ENCODE measurements at regions not wholly inside any gene's neighbourhood (a gene's known extent, or its start where the extent isn't known, plus 50 kb on each side); places are given as distances from the start of the nearest gene placed in this dataset.
A peak's percentile ranks its signal among the peaks of the same experiment; 100 is the strongest.
"Not testable (repeated sequence)": the region's sequence is repeated elsewhere in the genome, so short reads cannot be mapped to it uniquely, and the experiment has no call there.

DNA sequence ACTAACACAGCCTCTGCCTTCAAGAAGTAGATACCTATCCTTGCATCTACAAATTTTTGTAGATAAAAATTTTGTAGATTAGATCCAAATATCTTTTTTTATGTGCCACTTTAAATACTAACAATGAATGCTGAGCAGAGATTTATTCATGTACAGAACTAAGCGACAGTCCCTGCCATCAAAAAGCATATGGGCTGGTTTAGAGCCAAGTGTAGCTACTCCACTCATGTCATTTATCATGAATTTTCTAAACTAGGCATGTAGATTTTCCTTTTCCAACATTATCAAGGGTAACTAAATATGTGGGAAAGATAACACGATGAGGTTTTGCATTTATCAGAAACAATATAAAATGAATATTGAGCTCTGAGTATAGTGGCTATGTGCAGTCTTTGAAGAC, 857.5 kb downstream of the XPNPEP1 start:
- no peak for DNase-seq (ENCODE audit: low spot score)

GRCh38 chr10:109062371-109062770, 860.9 kb downstream of the XPNPEP1 start:
- DNase-seq (ENCODE audit: low spot score) = peak; percentile 4

DNA sequence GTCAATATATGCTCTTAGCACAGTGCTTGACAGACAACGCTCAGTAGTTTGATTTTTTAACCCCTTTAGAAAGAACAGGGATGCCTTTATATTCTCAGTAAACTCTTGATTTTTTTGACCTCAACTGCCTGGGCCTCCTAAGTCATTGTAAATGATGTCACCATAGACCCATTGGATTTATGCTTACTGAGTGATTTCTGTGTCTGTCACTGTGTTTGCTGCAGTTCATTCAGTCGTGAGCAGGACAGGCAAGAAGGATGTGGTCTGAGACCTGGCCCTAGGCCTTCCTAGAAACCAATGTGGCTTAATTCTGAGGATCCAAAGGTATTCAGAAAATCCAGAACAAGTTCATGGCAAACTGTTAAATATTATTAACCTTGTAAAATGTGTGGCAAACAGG, 868.1 kb downstream of the XPNPEP1 start:
- no peak for DNase-seq (ENCODE audit: low spot score)

- no peak for DNase-seq (ENCODE audit: low spot score)
These were observed 875.5 kb downstream of the XPNPEP1 start for GRCh38 chr10:109047856-109048255.

GRCh38 chr10:109046427-109046826, 876.9 kb downstream of the XPNPEP1 start:
- DNase-seq (ENCODE audit: low spot score) = not testable (repeated sequence)

GRCh38 chr10:109040622-109041021, 882.7 kb downstream of the XPNPEP1 start:
- DNase-seq (ENCODE audit: low spot score) = no peak

DNA sequence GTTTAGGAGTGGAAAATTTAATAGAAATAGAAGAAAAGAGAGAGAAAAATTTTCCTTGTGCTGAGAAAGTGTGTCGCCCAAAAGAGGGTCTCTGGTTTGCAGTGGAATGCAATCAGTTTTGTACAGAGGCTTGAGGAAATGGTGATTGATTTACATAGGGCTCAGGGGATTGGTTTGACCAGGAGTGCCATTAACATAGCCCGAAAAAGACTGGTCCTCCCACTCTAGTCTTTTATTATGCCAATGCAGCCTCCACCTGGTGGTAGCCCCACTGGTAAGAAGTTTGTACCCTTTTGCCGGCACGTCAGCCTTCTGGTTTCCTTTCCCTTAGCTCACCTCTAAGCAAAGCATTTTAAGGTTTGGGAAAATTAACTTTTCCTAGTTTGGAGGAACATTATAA, 885.3 kb downstream of the XPNPEP1 start:
- no peak for DNase-seq (ENCODE audit: low spot score)

DNA sequence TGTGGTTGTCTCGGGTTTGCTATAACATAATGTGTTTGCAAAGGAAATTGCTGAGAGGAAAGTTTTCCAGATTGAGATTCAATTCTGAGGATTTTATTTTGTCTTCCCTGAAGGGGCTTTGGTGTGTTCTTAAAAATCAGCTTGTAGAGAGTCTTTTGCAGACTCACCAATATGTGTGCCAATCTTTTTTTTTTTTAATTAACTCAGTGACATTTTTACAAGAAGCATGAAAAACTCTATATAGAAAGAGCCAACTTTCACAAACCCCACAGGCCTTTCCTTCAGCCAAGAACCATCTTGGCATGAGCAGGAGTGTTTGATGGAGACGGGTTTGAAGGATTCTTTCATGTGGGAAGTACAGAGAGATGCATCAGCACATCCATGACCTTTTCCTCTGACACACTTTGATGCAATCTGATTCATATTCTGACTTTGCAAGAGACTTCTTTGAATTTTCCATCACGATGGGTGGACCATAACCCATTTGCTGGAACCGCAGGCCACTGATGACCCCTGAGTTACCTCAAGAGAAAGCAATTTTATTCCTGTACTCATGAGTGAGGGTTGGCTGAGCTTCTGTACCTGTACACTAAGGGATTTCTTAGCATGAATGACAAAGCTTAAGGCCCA, 892.6 kb downstream of the XPNPEP1 start:
- no peak for DNase-seq (ENCODE audit: low spot score)

DNA sequence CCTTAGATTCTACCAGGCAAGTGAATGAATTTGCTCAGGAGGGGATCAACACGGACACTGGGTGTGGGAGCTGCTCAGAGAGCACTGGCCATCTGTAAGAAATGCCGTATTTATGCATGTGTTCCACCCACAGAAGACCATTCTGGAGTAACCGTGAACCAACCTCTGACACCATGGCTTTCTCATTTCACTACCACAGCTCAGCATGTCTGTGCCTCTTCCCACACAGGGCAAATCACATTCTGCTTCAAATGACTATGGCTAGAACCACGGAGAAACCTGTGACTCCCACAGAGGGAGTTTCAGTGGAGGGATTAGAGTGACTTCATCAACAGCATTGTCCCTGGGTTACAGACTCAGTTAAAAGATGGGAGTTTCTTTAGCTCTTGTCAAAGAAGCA, 893.4 kb downstream of the XPNPEP1 start:
- DNase-seq (ENCODE audit: low spot score) = no peak

DNA sequence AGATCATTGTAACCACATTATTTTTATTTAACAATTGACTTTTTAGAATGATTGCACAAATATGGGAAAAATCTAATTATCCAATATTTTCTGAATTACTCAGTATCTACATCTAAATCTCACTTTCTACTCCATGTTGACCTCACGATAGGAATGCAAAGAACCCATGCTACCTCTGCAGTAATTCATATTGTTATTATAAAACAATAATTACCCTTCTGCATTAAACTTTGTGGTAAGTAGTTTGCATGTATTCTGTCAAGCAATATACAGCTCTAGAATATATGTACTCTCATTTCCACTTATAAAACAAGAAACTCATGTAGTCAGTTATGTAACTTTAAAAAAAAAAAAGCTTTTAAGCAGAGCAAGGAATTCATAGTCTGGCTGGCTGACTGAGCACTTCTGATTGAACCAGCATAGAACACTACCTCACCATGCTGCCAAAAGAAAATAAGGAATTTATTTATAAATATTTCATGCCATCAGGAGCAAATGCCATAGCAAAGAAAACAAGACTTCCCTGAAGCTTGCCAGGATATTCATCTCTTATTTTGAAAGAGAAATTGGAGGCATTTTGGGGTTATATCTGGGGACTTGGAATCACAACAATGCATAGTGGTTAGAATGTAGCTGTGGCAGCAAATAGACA, 895.7 kb downstream of the XPNPEP1 start:
- DNase-seq (ENCODE audit: low spot score) = peak; percentile 5

DNA sequence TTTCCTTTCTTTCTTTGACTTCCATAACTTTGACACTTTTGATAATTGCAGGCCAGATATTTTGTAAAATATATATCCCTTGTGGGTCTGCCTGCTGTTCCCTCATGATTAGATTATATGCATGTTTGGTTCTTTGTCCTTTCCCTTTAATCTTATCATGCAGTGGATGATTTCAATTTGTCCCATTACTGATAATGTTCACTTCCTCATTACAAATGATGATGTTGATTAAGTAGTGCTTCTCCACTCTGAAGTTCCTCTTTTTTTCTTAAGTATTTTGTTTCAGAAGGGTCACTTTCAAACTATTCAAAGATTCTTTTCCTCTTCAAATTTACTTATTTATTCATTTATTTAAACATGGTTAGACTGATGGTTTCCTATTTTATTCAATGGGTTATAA, 898.1 kb downstream of the XPNPEP1 start:
- no peak for DNase-seq (ENCODE audit: low spot score)

DNA sequence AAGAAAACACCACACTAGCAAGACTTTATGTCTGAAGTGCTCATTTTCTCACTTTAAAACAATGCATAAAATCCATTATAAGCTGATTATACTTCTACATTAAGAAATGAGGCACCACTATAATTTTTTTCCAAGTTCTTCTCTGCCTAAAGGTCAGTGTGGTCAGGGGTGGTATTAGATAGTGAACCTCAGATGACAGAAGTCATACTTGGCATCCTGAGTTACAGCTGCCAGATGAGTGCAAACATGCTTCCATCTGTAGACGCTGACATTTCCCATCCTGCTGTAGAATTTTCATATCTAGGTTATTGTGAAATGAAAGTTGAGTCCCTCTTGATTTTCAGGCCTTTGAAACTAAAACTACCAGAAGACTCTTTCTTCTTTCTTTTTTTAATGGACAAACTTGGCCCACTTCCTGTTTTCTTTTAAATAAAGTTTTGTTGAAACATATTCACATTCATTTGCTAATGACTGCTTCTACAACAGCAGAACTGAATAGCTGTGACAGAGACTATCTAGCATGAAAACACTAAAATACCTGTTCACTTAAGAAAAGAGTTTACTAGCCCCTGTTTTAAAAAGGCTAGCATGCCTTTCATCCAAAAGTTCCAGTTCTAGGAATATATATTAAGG, 900.8 kb downstream of the XPNPEP1 start:
- no peak for DNase-seq (ENCODE audit: low spot score)

GRCh38 chr10:109019001-109019424, 904.3 kb downstream of the XPNPEP1 start:
- DNase-seq (ENCODE audit: low spot score) = no peak

DNA sequence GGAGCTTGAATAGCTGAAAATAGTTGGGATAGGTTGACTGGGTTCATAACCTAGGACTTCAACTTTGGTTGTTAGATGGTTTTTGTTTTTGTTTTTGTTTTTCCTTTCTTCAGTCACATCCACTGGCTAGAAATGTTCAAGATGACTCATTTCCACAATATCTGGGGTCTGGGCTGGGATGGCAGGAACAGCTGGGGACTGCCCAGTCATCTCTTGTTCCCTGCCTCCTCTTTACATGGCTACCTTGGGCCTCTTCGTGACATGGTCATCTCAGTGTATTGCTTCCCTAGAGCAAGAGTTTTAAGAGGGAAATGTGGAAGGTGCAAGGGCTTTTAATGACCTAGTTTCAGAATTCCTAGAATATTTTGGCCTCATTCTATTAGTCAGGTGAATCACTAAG, 915.8 kb downstream of the XPNPEP1 start:
- DNase-seq (ENCODE audit: low spot score) = no peak

GRCh38 chr10:108990441-108990840, 932.9 kb downstream of the XPNPEP1 start:
- DNase-seq (ENCODE audit: low spot score) = no peak

GRCh38 chr10:108989976-108990375, 933.3 kb downstream of the XPNPEP1 start:
- no peak for DNase-seq (ENCODE audit: low spot score)

DNA sequence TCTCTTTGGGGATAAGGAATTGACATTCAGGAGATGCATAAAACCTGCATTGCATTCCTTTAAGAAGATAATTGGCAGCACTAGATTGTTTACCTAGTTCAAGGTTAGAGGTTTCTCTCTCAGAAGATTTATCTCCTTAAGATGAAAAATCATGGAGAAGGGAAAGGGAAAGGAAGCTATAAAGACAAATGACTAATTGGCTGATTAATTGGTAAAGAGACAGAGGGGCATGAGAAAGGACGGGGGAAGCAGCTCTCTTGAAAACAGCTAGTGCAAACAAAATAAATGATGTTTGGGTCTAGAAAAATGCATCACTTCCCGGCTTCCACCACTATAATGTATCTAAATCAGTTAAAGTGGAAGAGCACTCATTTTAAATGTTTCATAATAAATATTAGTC, 941.2 kb downstream of the XPNPEP1 start:
- DNase-seq (ENCODE audit: low spot score) = no peak

DNA sequence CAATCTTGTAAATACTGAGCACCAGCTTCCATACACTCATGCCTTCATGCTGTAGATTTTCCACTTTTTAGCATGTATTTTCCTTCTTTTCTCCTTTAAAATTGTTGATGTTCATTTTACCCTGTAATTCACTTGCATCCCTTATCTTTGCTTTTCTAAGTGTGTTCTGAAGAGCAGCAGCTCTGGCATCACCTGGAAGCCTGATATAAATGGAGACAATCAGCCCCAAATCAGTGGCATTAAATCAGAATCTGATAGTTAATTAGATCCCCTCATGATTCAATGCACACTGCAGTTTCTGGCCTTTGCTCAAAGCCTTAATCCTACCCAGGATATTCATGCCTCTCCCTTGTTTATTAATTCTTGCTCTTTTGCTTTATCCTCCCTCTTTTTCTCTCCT, 942.4 kb downstream of the XPNPEP1 start:
- DNase-seq (ENCODE audit: low spot score) = no peak

GRCh38 chr10:108975459-108976058, 947.8 kb downstream of the XPNPEP1 start:
- DNase-seq (ENCODE audit: low spot score) = no peak

DNA sequence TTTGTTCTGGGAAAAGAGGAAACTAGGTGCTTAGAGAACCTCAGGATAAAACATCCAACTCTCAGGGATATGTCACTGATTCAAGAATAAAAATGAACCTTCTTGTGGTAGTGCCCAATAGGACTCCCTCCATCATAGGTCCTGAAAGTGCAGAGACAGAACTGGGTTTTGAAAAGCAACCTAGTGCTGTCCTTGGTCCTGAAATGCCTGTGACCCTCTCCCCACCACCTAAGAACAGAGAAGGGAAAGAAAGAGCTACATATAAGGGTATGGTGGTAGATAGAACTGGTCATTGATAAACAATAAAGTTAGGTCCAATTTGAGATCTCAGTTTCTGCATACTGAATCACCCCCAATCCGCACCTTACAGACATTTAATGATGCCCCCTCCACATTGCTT, 953.3 kb downstream of the XPNPEP1 start:
- DNase-seq (ENCODE audit: low spot score) = peak; percentile 12

GRCh38 chr10:108966411-108966810, 956.9 kb downstream of the XPNPEP1 start:
- no peak for DNase-seq (ENCODE audit: low spot score)

GRCh38 chr10:108966005-108966404, 957.3 kb downstream of the XPNPEP1 start:
- DNase-seq (ENCODE audit: low spot score) = no peak

DNA sequence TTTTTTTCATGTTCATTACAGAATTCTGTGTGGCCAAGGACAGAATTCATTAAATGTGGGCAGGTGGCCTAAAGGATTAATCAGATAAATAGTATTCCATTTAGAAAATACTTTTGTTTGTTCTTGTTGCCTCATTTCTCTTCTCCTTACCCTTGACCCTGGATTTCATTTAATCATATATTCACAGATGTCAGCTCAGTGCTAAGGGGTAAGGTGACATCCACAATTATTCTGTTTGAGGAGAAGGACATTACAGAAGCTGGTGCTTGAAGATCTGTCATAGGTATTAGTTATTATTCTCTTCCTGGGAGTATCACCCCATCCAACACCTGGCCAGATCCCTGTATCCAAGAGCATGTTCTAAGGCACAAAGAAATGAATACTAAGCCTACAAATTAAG, 961.1 kb downstream of the XPNPEP1 start:
- DNase-seq (ENCODE audit: low spot score) = no peak
